SU-DHL-6 (cell line): ENCODE measurements at regions not wholly inside any gene's neighbourhood (a gene's known extent, or its start where the extent isn't known, plus 50 kb on each side); places are given as distances from the start of the nearest gene placed in this dataset.

Experiments
- CTCF ChIP-seq: fragments of 200-600 bp; sonication (generic); IDR thresholded peaks from one replicate; pipeline ENCODE4 v1.5.1; 2017; ENCODE audit warnings: antibody characterized with exemption, mild to moderate bottlenecking, low read length, moderate library complexity; ENCODE audit not compliant: insufficient read depth, poor library complexity, severe bottlenecking
- EZH2phosphoT487 ChIP-seq: fragments of 200-600 bp; sonication (generic), shearing (Covaris generic); conservative IDR thresholded peaks from 2 replicates; pipeline ENCODE4 v1.6.1; 2018; ENCODE audit warnings: mild to moderate bottlenecking, antibody characterized with exemption, low read length, moderate library complexity, mixed read lengths

- TF ChIP-seq CTCF, result no peak
- TF ChIP-seq EZH2phosphoT487, result no peak
Measured at GRCh38 chr7:46127814-46128213, 206.7 kb upstream of the IGFBP3 start.
